ENCODE measurements at regions not wholly inside any gene's neighbourhood (a gene's known extent, or its start where the extent isn't known, plus 50 kb on each side); places are given as distances from the start of the nearest gene placed in this dataset.

GRCh38 chr10:94213980-94214379, 148.8 kb downstream of the NOC3L start:
- DNase-seq: no peak
- no peaks in the 10 kb centered on the region for H3K27me3 ChIP-seq (replicated peaks)
- H3K4me3 ChIP-seq (ENCODE audit: low read depth, low read length): no peak overlapping the region
- in situ Hi-C loops (cut with HindIII; ENCODE audit: low pct_ligation_motif_present, low sequenced_read_pairs): no loop called here
- H3K36me3 ChIP-seq (replicated peaks): no peaks in the 10 kb centered on the region
- TF ChIP-seq CTCF (IDR thresholded peaks at IDR 0.05; ENCODE audit: low read depth, low read length, missing control alignments): no peak
- no peak overlapping the region for H3K27ac ChIP-seq

- no peak for TF ChIP-seq CTCF (IDR thresholded peaks at IDR 0.05; ENCODE audit: low read depth, low read length, missing control alignments)
- no peaks in the 10 kb centered on the region for H3K27me3 ChIP-seq (replicated peaks)
- no peak overlapping the region for H3K27ac ChIP-seq
- H3K36me3 ChIP-seq (replicated peaks): no peaks in the 10 kb centered on the region
- no peak overlapping the region for H3K4me3 ChIP-seq (ENCODE audit: low read depth, low read length)
- in situ Hi-C loops (cut with HindIII; ENCODE audit: low pct_ligation_motif_present, low sequenced_read_pairs): no loop called here
- DNase-seq: no peak
Measured at GRCh38 chr10:94214481-94214893, 148.3 kb downstream of the NOC3L start.

GRCh38 chr10:94216201-94216600, 146.5 kb downstream of the NOC3L start:
- Histone ChIP-seq H3K27ac (no peak overlapping the region), H3K36me3 (replicated peaks) (no peaks in the 10 kb centered on the region), H3K4me3 (ENCODE audit: low read depth, low read length) (no peak overlapping the region), H3K27me3 (replicated peaks) (no peaks in the 10 kb centered on the region)
- no peak for DNase-seq
- in situ Hi-C loops (cut with HindIII; ENCODE audit: low pct_ligation_motif_present, low sequenced_read_pairs): no loop called here
- peak; percentile 7 for TF ChIP-seq CTCF (IDR thresholded peaks at IDR 0.05; ENCODE audit: low read depth, low read length, missing control alignments)

GRCh38 chr10:94217411-94217810, 145.3 kb downstream of the NOC3L start:
- in situ Hi-C loops (cut with HindIII; ENCODE audit: low pct_ligation_motif_present, low sequenced_read_pairs): no loop called here
- TF ChIP-seq CTCF (IDR thresholded peaks at IDR 0.05; ENCODE audit: low read depth, low read length, missing control alignments): no peak
- no peak overlapping the region for H3K27ac ChIP-seq
- no peak for DNase-seq
- H3K4me3 ChIP-seq (ENCODE audit: low read depth, low read length): no peak overlapping the region
- no peaks in the 10 kb centered on the region for H3K36me3 ChIP-seq (replicated peaks)
- H3K27me3 ChIP-seq (replicated peaks): no peaks in the 10 kb centered on the region

- H3K27me3 ChIP-seq (replicated peaks): no peaks in the 10 kb centered on the region
- in situ Hi-C loops (cut with HindIII; ENCODE audit: low pct_ligation_motif_present, low sequenced_read_pairs): no loop called here
- no peak for DNase-seq
Measured at GRCh38 chr10:94218493-94219183, 144.1 kb downstream of the NOC3L start.

More at GRCh38 chr10:94218493-94219183, 144.1 kb downstream of the NOC3L start:
- Histone ChIP-seq H3K27ac (no peak overlapping the region), H3K4me3 (ENCODE audit: low read depth, low read length) (no peak overlapping the region), H3K36me3 (replicated peaks) (no peaks in the 10 kb centered on the region)
- TF ChIP-seq CTCF (IDR thresholded peaks at IDR 0.05; ENCODE audit: low read depth, low read length, missing control alignments): no peak

All from brain microvascular endothelial cell (primary cell).